CD4-positive, alpha-beta T cell treated with Interleukin-12 subunit alpha and Interleukin-12 subunit beta, for 1 hour (primary cell): ENCODE measurements at regions not wholly inside any gene's neighbourhood (a gene's known extent, or its start where the extent isn't known, plus 50 kb on each side); places are given as distances from the start of the nearest gene placed in this dataset.

Source experiments
- DNase-seq: peaks from one replicate; pipeline ENCODE4 v3.0.0-alpha.2; 2020

DNA sequence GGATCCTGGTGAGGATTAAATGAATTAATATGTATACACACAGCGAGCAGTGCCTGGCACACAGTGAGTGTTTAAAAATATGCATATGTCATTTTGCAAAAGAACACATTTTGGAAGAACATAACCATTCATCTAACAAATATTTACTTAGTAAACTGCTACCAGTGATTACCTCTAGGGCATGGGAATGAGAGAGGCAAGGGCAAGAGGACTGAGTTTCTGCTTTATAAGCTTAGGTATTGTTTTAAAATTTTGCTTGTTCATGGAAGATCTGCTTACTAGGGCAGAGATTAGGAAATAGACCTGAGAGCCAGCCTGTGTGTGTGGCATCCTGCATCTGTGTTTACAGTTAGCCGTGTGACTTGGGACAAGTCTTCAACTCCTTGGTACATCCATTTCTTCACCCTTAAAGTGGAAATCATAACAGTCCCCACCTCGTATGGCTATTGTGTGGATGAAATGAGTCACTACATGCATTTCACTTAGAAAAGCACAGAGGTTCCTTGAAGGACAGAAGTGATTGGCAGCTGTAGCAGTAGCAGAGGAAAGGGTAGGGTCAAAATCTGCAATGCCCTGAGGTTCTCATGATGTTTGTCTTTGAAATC lies 198.5 kb upstream of the FMN2 start:
- DNase-seq = no peak

DNA sequence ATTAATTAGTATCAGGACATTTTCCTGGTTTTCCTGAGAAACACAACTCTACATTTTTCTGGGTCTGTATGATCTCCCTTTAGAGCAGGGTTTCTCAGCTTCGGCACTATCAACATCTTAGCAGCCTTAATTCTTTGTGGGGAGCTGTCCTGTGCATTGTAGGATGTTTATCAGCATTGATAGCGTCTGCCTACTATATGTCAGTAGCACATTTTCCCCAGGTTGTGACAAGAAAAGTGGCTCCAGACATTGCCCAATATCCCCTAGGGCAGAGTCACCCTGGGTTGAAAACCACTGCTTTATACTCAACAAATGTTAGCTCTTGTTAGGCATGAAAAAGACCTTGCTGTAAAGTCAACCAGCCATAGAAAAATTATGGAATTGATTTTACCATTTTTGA lies 195.1 kb upstream of the FMN2 start:
- DNase-seq = no peak

DNA sequence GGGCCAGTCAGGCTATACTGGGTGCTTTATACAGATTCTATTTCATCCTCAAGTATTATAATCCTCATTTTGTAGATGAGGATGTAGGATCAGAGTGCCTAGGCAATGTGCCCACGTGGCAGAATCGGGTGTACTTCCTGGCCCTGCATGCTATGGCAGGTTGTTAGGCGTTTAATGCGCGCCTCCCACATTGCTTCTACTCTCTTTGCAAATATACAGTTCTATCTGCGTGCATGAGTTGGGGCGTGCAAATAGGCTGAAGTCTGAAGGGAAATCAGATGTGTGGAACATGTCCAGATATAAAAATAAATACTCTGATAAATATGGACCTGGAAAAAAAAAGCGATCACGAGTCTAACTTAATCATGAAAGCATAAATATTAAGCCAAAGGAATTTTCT lies 194.7 kb upstream of the FMN2 start:
- DNase-seq = no peak

DNA sequence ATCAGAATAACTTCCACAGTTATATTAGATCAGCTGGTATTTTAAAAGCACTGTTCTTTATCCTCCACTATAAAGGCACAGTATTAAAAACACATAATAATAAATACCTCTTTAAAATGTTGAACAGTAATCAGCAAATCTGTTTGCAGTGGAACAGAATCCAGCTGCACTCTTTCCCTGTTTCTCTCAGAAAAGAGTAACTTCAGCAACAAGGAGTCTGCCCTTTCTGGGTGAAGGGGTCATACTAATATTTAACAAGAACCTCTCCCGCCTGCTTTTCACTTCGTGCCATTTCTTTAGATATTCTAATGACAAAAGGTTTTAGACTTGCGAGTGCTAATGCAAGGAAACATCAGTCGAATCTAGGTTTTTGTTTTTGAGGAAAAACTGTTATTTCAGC lies 194.2 kb upstream of the FMN2 start:
- no peak for DNase-seq

- DNase-seq = peak; percentile 73
Measured at GRCh38 chr1:239898062-239898730, 193.5 kb upstream of the FMN2 start.

GRCh38 chr1:239899747-239900146 lies 191.9 kb upstream of the FMN2 start:
- no peak for DNase-seq

DNA sequence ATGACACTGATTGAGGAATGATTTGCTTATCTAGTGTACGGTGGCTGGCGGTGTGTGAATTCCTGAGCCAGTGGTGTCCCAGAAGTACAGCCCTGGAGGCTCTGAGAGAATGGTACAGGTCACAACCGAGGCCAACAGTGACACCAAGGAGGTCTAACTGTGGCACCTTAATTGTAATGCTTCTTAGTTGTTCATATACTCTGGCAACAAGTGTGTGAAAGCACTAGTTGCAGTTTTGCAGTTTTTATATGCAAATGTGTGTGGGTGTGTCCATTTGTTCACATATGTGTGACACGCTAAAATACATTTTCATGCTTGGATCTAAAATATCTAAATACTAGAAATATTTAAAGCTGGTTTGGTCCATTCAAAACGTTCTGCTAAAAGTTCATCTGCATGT lies 185.3 kb upstream of the FMN2 start:
- no peak for DNase-seq

GRCh38 chr1:239909898-239910297 lies 181.8 kb upstream of the FMN2 start:
- no peak for DNase-seq

DNA sequence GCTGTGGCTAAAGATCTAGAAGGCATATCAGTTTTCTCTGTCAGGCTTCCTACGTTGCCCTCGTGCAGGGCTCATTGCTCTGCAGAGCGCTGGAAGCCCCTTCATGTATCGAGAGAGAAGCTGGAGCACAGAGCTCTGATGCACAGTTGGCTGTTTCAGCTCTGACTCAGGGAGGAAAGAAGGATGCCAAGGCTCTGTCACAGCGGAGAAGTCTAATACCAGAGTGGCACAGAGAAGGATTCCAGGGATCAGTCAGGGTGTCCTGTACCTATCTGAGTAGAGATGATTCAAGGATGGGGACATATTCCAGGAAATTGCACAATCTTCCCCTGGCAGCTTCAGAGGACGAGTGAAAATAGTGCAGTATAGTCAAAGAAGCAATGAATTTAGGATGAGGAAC lies 179.2 kb upstream of the FMN2 start:
- DNase-seq = no peak

DNA sequence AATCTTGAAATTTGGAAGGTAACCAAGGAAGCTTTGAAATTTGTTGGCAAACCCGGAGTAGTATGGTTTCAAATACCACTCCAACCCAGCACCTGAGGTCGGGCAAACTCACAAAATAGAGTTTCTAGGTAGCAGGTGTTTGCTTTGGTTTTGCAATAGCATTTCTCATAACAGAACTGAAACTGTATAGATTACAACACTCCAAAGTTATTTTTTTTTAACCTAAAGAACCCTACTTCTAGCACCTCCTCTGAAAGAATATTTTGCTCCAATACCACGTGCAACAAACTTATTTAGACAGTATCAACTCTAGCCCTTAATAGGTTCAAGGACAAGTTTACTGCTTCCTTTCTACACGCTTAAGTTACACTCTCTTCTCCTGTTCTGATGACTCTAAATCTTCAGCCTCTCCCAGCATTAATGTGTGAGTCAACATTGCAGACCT lies 178.5 kb upstream of the FMN2 start:
- DNase-seq = no peak

DNA sequence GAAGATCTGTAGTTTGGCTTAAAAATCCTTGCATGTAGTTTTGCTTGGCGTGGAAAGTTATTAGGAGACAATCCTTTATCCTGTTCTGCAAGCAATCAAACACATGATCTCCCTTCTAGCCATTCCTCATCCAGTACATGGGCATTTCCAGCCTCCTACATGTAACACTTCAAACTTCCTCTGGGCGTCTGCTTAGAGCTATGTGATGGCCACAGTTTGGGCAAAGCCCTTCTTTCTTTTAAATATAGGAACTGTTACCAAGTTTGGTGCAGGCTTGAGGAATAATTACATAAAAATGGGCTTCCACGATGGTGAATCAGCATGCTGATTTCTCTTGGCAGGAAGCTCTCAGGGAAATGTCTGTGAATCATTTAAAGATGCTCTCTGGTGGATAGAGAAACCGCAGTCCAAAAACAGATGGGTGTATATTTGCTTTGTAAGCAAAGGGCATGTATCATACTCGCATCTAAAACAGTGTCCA lies 176.9 kb upstream of the FMN2 start:
- DNase-seq = no peak

DNA sequence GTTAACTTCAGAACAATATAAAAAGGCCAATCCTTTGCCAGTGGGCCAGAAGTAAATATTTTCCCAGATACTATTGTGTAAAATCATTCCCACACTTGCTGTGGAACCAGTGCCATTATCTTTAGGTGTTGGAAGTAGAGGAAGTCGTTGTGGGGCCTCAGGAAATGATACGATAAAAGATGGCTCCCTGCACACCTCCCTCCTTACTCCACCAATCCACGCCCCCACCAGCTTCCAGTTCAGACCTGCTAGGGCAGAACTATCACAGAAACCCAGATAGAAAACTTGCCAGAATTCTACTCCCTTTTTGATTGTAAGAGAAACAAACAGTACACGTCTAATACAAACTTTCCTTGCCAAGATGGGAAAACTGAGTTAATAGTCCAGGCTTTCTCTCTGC lies 173.0 kb upstream of the FMN2 start:
- DNase-seq = no peak

GRCh38 chr1:239920214-239920613 lies 171.5 kb upstream of the FMN2 start:
- no peak for DNase-seq

DNA sequence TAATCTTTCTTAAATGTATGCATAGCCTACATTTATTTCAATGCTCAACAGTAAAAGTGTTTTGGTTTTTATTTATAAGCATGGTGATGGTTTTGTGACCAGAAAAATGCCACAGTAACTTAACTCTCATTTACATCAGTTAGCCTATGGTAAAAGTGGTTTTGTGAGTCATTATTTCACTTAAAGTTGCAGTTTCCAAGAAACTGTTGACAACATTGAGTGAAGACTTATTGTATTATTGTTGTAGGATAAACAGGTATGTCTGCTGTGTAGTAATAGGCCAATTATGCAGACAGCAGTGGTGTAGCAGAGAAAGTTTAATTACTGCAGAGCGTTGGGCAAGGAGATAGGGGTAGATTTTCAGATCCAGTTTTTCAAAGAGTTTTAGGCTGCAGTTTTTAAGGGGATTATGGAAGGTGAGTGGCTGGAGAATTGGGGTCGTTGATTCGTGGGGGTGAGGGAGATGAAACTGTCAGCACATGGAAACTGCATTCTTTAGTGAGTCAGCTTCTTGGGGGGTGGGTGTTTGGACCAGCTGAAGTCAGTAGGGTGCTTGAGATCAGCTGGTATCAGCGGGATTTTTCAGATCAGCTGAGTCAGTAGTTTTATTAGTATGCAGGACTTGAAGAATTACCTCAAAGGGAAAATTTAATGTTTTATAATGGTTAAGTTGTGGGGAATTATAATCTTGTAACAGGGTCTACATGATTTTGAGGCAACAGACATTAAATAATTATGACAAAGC lies 168.7 kb upstream of the FMN2 start:
- no peak for DNase-seq

GRCh38 chr1:239924741-239925350 lies 166.8 kb upstream of the FMN2 start:
- no peak for DNase-seq

DNA sequence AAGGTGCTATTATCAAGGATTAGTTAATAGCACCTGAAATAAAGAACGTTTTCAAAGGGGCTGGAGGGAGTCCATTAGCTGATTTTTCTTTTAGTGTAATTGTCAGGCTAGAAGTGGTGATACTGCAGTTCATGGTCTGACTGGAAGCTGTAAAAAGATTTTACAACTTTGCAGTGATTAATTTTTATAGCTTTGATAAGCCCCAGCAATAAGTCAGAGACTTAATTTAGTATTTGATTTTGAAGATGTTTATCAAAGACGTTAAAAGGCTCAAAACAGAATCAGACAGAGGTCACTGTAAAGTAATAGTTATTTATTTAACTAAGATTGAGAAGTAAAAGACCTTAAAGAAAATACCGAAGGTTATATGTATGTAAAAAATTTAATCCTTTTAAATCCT lies 165.5 kb upstream of the FMN2 start:
- no peak for DNase-seq

- no peak for DNase-seq
Measured at GRCh38 chr1:239929317-239929716, 162.4 kb upstream of the FMN2 start.

DNA sequence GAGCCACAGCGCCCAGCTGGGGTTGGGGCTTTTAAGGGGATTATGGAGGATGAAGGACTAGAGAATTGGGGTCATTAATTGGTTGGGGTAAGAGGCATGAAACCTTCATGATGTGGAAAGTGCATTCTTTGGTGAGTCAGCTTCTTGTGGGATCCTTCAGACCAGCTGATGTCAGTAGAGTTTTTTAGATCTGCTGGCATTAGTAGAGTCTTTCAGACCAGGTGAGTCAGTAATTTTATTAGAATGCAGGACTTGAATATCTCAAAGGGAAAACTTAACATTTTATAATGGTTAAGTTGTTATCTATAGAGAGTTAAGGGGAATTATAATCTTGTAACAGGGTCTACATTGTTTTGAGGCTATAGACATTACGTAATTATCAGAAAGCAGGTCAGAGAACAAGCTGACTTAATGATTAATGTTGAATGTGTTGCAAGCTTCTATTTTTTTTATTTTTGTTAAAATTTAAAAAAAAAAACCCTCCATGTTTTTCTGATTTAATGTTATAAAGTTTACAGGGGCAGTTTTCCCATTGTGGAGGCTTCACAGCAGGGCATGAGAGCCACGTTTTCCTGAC lies 160.9 kb upstream of the FMN2 start:
- DNase-seq = no peak

GRCh38 chr1:239931341-239931740 lies 160.3 kb upstream of the FMN2 start:
- DNase-seq = no peak

GRCh38 chr1:239939602-239940001 lies 152.1 kb upstream of the FMN2 start:
- no peak for DNase-seq

DNA sequence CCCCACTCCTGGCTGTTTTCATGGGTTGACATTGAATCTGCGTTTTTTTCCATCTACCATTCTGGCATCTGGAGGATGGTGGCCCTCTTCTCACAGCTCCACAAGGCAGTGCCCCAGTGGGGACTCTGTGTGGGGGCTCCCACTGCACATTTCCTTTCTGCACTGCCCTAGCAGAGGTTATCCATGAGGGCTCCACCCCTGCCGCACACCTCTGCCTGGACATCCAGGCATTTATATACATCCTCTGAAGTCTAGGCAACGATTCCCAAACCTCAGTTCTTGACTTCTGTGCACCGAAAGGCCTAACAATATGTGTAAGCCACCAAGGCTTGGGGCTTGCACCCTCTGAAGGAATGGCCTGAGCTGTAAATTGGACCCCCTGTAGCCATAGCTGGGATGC lies 147.9 kb upstream of the FMN2 start:
- no peak for DNase-seq

DNA sequence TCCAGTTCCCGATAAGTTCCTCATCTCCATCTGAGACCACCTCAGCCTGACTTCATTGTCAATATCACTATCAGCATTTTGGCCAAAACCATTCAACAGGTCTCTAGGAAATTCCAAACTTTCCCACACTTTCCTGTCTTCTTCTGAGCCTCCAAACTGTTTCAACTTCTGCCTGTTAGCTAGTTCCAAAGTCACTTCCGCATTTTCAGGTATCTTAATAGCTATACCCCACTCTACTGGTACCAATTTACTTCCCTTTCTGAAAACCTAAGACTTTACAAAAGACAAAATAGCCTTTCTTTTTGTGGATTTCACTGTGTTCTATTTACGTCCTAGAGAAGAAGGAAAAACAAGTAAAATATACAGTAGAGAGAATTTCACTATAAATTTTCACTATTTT lies 147.0 kb upstream of the FMN2 start:
- DNase-seq = no peak

DNA sequence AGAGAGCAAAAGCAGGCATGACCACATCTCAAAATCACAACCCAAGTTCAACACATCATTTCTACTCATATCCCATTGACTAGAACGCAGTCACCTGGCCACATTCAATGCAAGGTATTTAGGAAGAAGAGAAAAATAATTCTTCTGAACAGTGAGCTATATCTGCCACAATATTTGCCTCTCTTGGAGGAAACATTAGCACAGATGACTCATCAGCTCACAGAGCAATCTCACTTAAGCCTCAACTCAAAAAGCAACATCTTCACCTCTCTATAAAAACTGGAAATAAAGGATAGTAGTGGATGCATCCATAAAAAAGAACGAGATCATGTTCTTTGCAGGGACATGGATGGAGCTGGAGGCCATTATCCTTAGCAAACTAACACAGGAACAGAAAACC lies 143.9 kb upstream of the FMN2 start:
- DNase-seq = no peak
